GM12878 (cell line): ENCODE measurements at regions not wholly inside any gene's neighbourhood (a gene's known extent, or its start where the extent isn't known, plus 50 kb on each side); places are given as distances from the start of the nearest gene placed in this dataset.

Source experiments
- EED ChIP-seq: sonication (generic); IDR thresholded peaks from 2 replicates; pipeline ENCODE4 v1.6.1; 2016; ENCODE audit warnings: antibody characterized with exemption, low read depth
- EZH2 ChIP-seq: IDR thresholded peaks from 2 replicates; pipeline ENCODE4 v1.6.1; 2012; ENCODE audit warnings: low read depth, mild to moderate bottlenecking, control low read depth, inconsistent platforms, low read length, borderline replicate concordance; ENCODE audit not compliant: control insufficient read depth
- RFX5 ChIP-seq: IDR thresholded peaks from 2 replicates; pipeline ENCODE4 v1.6.1; 2011; ENCODE audit warnings: low read depth, low read length, improper control_type of control experiment
- SIN3A ChIP-seq: IDR thresholded peaks from 2 replicates; pipeline ENCODE4 v1.6.1; 2012; ENCODE audit warnings: low read depth, low read length, improper control_type of control experiment
- SP1 ChIP-seq: IDR thresholded peaks from one replicate; pipeline ENCODE4 v1.6.1; 2011; ENCODE audit warnings: low read depth, low read length
- TF ChIP-seq, protein P1 (sequence below), 3 experiments: IDR thresholded peaks in 2 of 3; conservative IDR thresholded peaks in 1 of 3; 2 replicates each; pipeline ENCODE4 v1.5.1; 2011; ENCODE audit warnings: low read depth in 3 of 3, low read length in 3 of 3, mild to moderate bottlenecking in 3 of 3, control low read depth in 2 of 3, moderate library complexity in 2 of 3, inconsistent platforms in 1 of 3, mixed read lengths in 1 of 3; ENCODE audit not compliant: control insufficient read depth in 2 of 3, insufficient read depth in 1 of 3; ENCODE audit errors: extremely low read depth in 1 of 3
- TF ChIP-seq, protein P2 (sequence below): fragments of 450-650 bp; conservative IDR thresholded peaks from 2 replicates; pipeline ENCODE4 v1.6.1; 2017; ENCODE audit warnings: mild to moderate bottlenecking, moderate library complexity

DNA sequence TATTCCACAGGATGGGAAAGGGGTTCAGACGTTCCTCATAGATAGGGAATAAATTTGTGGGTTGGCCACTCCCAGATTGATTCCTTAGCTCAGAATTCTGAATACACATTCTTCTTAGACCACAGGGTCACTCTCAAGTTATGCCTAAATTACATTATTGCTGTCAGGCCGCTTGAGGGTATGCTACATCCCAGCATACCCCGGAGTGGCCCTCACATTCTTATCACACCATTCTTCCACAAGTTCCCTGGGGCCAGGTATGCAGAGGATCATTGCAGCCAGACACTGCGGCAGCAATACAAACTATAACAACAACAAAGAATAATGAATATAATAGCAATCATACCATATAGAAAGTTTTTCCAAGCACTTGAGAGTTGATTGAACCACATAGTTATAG lies 237.9 kb upstream of the SOX4 start:
- TF ChIP-seq RFX5 (no peak), SIN3A (no peak), SP1 (no peak), EZH2 (no peak), EED (no peak)
- TF ChIP-seq, protein P1, sequence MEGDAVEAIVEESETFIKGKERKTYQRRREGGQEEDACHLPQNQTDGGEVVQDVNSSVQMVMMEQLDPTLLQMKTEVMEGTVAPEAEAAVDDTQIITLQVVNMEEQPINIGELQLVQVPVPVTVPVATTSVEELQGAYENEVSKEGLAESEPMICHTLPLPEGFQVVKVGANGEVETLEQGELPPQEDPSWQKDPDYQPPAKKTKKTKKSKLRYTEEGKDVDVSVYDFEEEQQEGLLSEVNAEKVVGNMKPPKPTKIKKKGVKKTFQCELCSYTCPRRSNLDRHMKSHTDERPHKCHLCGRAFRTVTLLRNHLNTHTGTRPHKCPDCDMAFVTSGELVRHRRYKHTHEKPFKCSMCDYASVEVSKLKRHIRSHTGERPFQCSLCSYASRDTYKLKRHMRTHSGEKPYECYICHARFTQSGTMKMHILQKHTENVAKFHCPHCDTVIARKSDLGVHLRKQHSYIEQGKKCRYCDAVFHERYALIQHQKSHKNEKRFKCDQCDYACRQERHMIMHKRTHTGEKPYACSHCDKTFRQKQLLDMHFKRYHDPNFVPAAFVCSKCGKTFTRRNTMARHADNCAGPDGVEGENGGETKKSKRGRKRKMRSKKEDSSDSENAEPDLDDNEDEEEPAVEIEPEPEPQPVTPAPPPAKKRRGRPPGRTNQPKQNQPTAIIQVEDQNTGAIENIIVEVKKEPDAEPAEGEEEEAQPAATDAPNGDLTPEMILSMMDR (IDR thresholded peaks at IDR 0.05 in 2 of 3, conservative IDR thresholded peaks at IDR 0.05 in 1 of 3; ENCODE audit: control insufficient read depth in 2 of 3, extremely low read depth in 1 of 3, insufficient read depth in 1 of 3, low read depth in 3 of 3, low read length in 3 of 3): no peak
- TF ChIP-seq, protein P2, sequence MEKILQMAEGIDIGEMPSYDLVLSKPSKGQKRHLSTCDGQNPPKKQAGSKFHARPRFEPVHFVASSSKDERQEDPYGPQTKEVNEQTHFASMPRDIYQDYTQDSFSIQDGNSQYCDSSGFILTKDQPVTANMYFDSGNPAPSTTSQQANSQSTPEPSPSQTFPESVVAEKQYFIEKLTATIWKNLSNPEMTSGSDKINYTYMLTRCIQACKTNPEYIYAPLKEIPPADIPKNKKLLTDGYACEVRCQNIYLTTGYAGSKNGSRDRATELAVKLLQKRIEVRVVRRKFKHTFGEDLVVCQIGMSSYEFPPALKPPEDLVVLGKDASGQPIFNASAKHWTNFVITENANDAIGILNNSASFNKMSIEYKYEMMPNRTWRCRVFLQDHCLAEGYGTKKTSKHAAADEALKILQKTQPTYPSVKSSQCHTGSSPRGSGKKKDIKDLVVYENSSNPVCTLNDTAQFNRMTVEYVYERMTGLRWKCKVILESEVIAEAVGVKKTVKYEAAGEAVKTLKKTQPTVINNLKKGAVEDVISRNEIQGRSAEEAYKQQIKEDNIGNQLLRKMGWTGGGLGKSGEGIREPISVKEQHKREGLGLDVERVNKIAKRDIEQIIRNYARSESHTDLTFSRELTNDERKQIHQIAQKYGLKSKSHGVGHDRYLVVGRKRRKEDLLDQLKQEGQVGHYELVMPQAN: no peak
